ENCODE measurements at regions not wholly inside any gene's neighbourhood (a gene's known extent, or its start where the extent isn't known, plus 50 kb on each side); places are given as distances from the start of the nearest gene placed in this dataset.
"Not testable (repeated sequence)": the region's sequence is repeated elsewhere in the genome, so short reads cannot be mapped to it uniquely, and the experiment has no call there.

DNA sequence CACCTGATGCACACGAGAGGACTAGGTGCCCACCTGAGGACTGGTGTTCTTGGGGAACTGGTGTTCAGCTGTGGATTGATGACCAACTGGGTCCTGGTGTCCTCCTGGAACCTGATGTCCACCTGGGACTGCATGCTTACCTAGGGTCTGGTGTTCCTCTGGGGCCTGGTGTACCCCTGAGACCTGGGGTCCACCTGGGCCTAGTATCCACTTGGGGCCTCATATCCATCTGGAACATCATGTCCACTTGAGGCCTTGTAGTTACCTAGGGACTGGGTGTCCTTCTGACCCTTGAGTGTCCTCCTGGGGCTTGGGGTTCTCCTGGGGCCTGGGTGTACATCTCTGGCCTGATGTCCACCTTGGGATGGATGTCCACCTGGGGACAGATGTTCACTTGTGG lies 197.2 kb downstream of the POTEM start:
- H3K79me2 ChIP-seq (ENCODE audit: low read depth); H3K9me3 ChIP-seq (ENCODE audit: insufficient read depth, low read depth); H3K36me3 ChIP-seq (ENCODE audit: low read depth); H3K4me3 ChIP-seq; H2AFZ ChIP-seq; H3K9me2 ChIP-seq (ENCODE audit: insufficient read depth); CTCF ChIA-PET; POLR2A ChIA-PET (ENCODE audit: unreplicated experiment); H4K20me1 ChIP-seq (ENCODE audit: insufficient read depth); H3K27me3 ChIP-seq (ENCODE audit: insufficient read depth, low read depth); H3K27ac ChIP-seq; H3F3A ChIP-seq (ENCODE audit: insufficient read depth, low read depth); intact Hi-C loops (cut with micrococcal nuclease; ENCODE audit: unreplicated experiment); BruUV-seq (replicated peaks); H3K4me2 ChIP-seq; H3K4me1 ChIP-seq (replicated peaks; ENCODE audit: insufficient read depth); DNase-seq: not testable (repeated sequence)

DNA sequence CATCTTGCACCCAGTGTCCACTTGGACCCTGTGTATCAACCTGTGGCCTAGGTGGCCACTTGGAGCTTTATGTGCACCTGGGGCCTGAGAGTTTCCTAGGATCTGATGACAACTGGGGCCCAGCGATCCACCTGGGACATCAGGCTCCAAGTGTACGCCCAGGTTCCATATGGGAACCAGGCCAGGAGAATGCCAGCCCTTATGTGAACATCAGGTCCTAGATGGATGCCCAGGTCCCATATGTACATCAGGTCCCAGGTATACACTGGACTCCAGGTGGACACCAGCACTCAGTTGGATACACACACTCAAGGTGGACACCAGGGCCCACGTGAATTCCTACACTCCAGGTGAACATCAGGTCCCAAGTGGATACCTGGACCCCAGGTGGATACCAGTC lies 198.8 kb downstream of the POTEM start:
- H3K27me3 ChIP-seq (ENCODE audit: insufficient read depth, low read depth); intact Hi-C loops (cut with micrococcal nuclease; ENCODE audit: unreplicated experiment); H3K36me3 ChIP-seq (ENCODE audit: low read depth); H3K4me1 ChIP-seq (replicated peaks; ENCODE audit: insufficient read depth); H3K4me3 ChIP-seq; BruUV-seq (replicated peaks); H3K9me3 ChIP-seq (ENCODE audit: insufficient read depth, low read depth); H3K9me2 ChIP-seq (ENCODE audit: insufficient read depth); DNase-seq; H2AFZ ChIP-seq; POLR2A ChIA-PET (ENCODE audit: unreplicated experiment); H4K20me1 ChIP-seq (ENCODE audit: insufficient read depth); CTCF ChIA-PET; H3K27ac ChIP-seq; H3F3A ChIP-seq (ENCODE audit: insufficient read depth, low read depth); H3K4me2 ChIP-seq; H3K79me2 ChIP-seq (ENCODE audit: low read depth): not testable (repeated sequence)

GRCh38 chr14:19167454-19168190 lies 200.4 kb downstream of the POTEM start:
- H3K4me3 ChIP-seq; DNase-seq; CTCF ChIA-PET; H3K4me1 ChIP-seq (replicated peaks; ENCODE audit: insufficient read depth); H3F3A ChIP-seq (ENCODE audit: insufficient read depth, low read depth); H2AFZ ChIP-seq; H3K9me3 ChIP-seq (ENCODE audit: insufficient read depth, low read depth); H3K79me2 ChIP-seq (ENCODE audit: low read depth); H3K27me3 ChIP-seq (ENCODE audit: insufficient read depth, low read depth); H4K20me1 ChIP-seq (ENCODE audit: insufficient read depth); H3K4me2 ChIP-seq; intact Hi-C loops (cut with micrococcal nuclease; ENCODE audit: unreplicated experiment); H3K9me2 ChIP-seq (ENCODE audit: insufficient read depth); H3K36me3 ChIP-seq (ENCODE audit: low read depth); H3K27ac ChIP-seq; BruUV-seq (replicated peaks); POLR2A ChIA-PET (ENCODE audit: unreplicated experiment): not testable (repeated sequence)

DNA sequence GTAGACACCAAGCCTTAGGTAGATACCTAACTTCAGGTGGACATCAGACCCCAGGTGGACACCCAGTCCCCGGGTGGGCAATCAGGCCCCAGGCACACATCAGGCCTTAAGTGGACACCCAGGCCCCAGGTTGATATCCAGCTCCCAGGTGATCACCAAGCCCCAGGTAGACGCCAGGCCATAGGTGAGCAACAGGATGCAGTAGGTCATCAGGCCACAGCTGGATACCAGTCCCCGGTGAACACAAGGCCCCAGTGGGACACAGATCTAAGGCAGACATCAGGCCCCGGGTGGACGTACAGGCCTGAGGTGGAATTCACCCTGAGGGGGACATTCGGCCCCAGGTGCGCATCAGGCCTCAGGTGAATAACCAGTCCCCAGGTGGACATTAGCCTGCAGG lies 201.0 kb downstream of the POTEM start:
- H3K79me2 ChIP-seq (ENCODE audit: low read depth); H4K20me1 ChIP-seq (ENCODE audit: insufficient read depth); H3K4me3 ChIP-seq; H3K27ac ChIP-seq; H2AFZ ChIP-seq; POLR2A ChIA-PET (ENCODE audit: unreplicated experiment); DNase-seq; H3K4me2 ChIP-seq; H3K27me3 ChIP-seq (ENCODE audit: insufficient read depth, low read depth); intact Hi-C loops (cut with micrococcal nuclease; ENCODE audit: unreplicated experiment); CTCF ChIA-PET; H3F3A ChIP-seq (ENCODE audit: insufficient read depth, low read depth); H3K9me3 ChIP-seq (ENCODE audit: insufficient read depth, low read depth); H3K9me2 ChIP-seq (ENCODE audit: insufficient read depth); H3K4me1 ChIP-seq (replicated peaks; ENCODE audit: insufficient read depth); H3K36me3 ChIP-seq (ENCODE audit: low read depth); BruUV-seq (replicated peaks): not testable (repeated sequence)

DNA sequence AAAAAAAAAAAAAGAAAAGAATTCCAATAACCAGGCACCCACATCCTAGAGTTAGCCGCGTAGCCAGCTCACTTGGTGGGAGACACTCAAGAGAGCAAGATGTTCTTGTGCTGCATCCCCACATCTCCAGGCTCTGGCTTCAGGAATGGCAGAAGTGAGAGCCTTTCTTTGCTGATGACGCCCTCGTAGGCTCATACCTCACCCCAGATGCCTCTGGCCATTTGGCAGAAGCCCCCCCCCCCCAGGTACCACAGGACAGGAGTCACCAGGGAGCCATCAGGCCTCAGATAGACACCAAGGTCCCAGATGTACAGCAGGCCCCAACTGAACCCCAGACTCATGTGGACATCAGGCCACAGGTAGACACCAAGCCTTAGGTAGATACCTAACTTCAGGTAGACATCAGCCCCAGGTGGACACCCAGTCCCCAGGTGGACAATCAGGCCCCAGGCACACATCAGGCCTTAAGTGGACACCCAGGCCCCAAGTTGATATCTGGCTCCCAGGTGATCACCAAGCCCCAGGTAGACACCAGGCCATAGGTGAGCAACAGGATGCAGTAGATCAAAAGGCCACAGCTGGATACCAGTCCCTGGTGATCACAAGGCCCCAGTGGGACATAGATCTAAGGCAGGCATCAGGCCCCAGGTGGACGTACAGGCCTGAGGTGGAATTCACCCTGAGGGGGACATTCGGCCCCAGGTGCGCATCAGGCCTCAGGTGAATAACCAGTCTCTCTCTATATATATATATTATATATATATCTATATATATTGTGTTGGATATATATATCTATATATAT lies 202.5 kb downstream of the POTEM start:
- BruUV-seq (replicated peaks); CTCF ChIA-PET; H3K4me3 ChIP-seq; H3K4me1 ChIP-seq (replicated peaks; ENCODE audit: insufficient read depth); H3K36me3 ChIP-seq (ENCODE audit: low read depth); H3K4me2 ChIP-seq; POLR2A ChIA-PET (ENCODE audit: unreplicated experiment); DNase-seq; H3F3A ChIP-seq (ENCODE audit: insufficient read depth, low read depth); H3K27ac ChIP-seq; H2AFZ ChIP-seq; H3K27me3 ChIP-seq (ENCODE audit: insufficient read depth, low read depth); H3K79me2 ChIP-seq (ENCODE audit: low read depth); H4K20me1 ChIP-seq (ENCODE audit: insufficient read depth); H3K9me3 ChIP-seq (ENCODE audit: insufficient read depth, low read depth); H3K9me2 ChIP-seq (ENCODE audit: insufficient read depth); intact Hi-C loops (cut with micrococcal nuclease; ENCODE audit: unreplicated experiment): not testable (repeated sequence)

DNA sequence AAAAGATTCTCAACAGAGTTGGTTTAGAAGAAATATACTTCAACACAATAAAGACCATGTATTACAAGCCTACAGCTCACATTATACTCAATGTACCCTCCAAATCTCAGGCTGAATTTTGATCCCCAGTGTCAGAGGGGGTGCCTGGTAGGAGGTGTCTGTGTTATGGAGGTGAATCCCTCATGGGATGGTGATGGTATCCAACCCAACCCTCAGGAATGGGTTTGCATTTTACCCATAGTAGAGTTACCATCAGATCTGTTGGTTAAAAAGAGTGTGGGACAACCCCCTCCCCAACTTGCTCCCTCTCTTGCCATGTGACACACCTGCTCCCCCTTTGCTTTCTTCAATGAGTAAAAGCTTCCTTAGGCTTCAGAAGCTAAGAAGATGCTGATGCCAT lies 205.5 kb downstream of the POTEM start:
- H3K4me2 ChIP-seq; H3K9me2 ChIP-seq (ENCODE audit: insufficient read depth); H3K79me2 ChIP-seq (ENCODE audit: low read depth); POLR2A ChIA-PET (ENCODE audit: unreplicated experiment); BruUV-seq (replicated peaks); H3K27me3 ChIP-seq (ENCODE audit: insufficient read depth, low read depth); H3K4me1 ChIP-seq (replicated peaks; ENCODE audit: insufficient read depth); H4K20me1 ChIP-seq (ENCODE audit: insufficient read depth); H3K36me3 ChIP-seq (ENCODE audit: low read depth); intact Hi-C loops (cut with micrococcal nuclease; ENCODE audit: unreplicated experiment); H2AFZ ChIP-seq; CTCF ChIA-PET; H3K4me3 ChIP-seq; H3K9me3 ChIP-seq (ENCODE audit: insufficient read depth, low read depth); H3K27ac ChIP-seq; DNase-seq; H3F3A ChIP-seq (ENCODE audit: insufficient read depth, low read depth): not testable (repeated sequence)

DNA sequence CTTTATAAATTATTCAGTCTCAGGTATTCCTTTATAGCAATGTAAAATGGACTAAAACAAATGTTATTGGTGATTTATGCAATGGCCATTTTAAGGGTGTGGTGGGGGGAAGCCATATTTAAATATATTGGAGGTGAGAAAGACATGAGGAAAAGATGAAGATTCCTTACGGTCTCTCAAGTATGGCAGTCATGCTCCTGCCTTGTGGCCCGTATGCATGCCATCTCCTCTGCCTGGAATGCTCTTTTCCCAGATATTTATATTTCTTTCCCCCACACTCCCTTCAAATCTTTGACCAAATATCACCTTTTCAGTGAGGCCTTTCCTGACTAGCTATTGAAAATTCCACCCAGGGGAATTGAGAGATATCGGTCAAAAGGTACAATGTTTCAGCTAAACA lies 206.0 kb downstream of the POTEM start:
- POLR2A ChIA-PET (ENCODE audit: unreplicated experiment); intact Hi-C loops (cut with micrococcal nuclease; ENCODE audit: unreplicated experiment); H2AFZ ChIP-seq; H3K36me3 ChIP-seq (ENCODE audit: low read depth); H3K9me3 ChIP-seq (ENCODE audit: insufficient read depth, low read depth); H3K4me1 ChIP-seq (replicated peaks; ENCODE audit: insufficient read depth); H3F3A ChIP-seq (ENCODE audit: insufficient read depth, low read depth); H3K9me2 ChIP-seq (ENCODE audit: insufficient read depth); BruUV-seq (replicated peaks); H3K27ac ChIP-seq; H3K79me2 ChIP-seq (ENCODE audit: low read depth); CTCF ChIA-PET; H3K4me3 ChIP-seq; H3K4me2 ChIP-seq; DNase-seq; H4K20me1 ChIP-seq (ENCODE audit: insufficient read depth); H3K27me3 ChIP-seq (ENCODE audit: insufficient read depth, low read depth): not testable (repeated sequence)
